Trophoblast cell (in vitro differentiated cells and primary cell): ENCODE measurements at regions not wholly inside any gene's neighbourhood (a gene's known extent, or its start where the extent isn't known, plus 50 kb on each side); places are given as distances from the start of the nearest gene placed in this dataset.

Experiments used
- DNase-seq, 2 donors: peaks; one replicate each; pipeline ENCODE4 v3.0.0-alpha.2; 2016
- H2AFZ ChIP-seq: 2 replicates; pipeline ENCODE4 v1.6.1; 2013; ENCODE audit warnings: low read length, moderate library complexity, mild to moderate bottlenecking; ENCODE audit not compliant: insufficient read depth, poor library complexity
- H2AK5ac ChIP-seq: 2 replicates; pipeline ENCODE4 v1.6.1; 2013; ENCODE audit warnings: mild to moderate bottlenecking, low read length
- H2BK120ac ChIP-seq: 2 replicates; pipeline ENCODE4 v1.6.1; 2013; ENCODE audit warnings: low read length, mild to moderate bottlenecking, moderate library complexity; ENCODE audit not compliant: insufficient read depth, poor library complexity
- H2BK12ac ChIP-seq: 2 replicates; pipeline ENCODE4 v1.6.1; 2013; ENCODE audit warnings: mild to moderate bottlenecking, low read length, moderate library complexity
- H2BK5ac ChIP-seq: 2 replicates; pipeline ENCODE4 v1.6.1; 2013; ENCODE audit warnings: low read length, low read depth, moderate library complexity, mild to moderate bottlenecking; ENCODE audit not compliant: poor library complexity
- H3K14ac ChIP-seq: 2 replicates; pipeline ENCODE4 v1.6.1; 2013; ENCODE audit warnings: mild to moderate bottlenecking, low read length
- H3K18ac ChIP-seq: 2 replicates; pipeline ENCODE4 v1.6.1; 2013; ENCODE audit warnings: mild to moderate bottlenecking, low read length
- H3K23ac ChIP-seq: 2 replicates; pipeline ENCODE4 v1.6.1; 2013; ENCODE audit warnings: low read length
- H3K27ac ChIP-seq: 2 replicates; pipeline ENCODE4 v1.5.1; 2013; ENCODE audit warnings: low read depth, mild to moderate bottlenecking, inconsistent platforms, low read length, moderate library complexity
- H3K27me3 ChIP-seq: 2 replicates; pipeline ENCODE4 v1.6.1; 2013; ENCODE audit warnings: inconsistent platforms, mild to moderate bottlenecking, low read length, moderate library complexity; ENCODE audit not compliant: insufficient read depth
- H3K36me3 ChIP-seq, 2 experiments: 1 replicate in 1 of 2; 2 replicates in 1 of 2; pipeline ENCODE4 v1.6.1; 2013; ENCODE audit warnings: low read length in 2 of 2, mild to moderate bottlenecking in 2 of 2, moderate library complexity in 1 of 2; ENCODE audit not compliant: insufficient read depth in 2 of 2, control insufficient read depth in 1 of 2
- H3K4ac ChIP-seq: 2 replicates; pipeline ENCODE4 v1.6.1; 2013; ENCODE audit warnings: low read depth, mild to moderate bottlenecking, low read length, moderate library complexity
- H3K4me1 ChIP-seq, 2 experiments: 1 replicate in 1 of 2; 2 replicates in 1 of 2; pipeline ENCODE4 v1.6.1; 2013; ENCODE audit warnings: low read length in 2 of 2, mild to moderate bottlenecking in 2 of 2, moderate library complexity in 1 of 2; ENCODE audit not compliant: insufficient read depth in 2 of 2, control insufficient read depth in 1 of 2
- H3K4me2 ChIP-seq: 2 replicates; pipeline ENCODE4 v1.6.1; 2013; ENCODE audit warnings: inconsistent platforms, mild to moderate bottlenecking, low read length, moderate library complexity
- H3K4me3 ChIP-seq: 2 replicates; pipeline ENCODE4 v1.5.1; 2013; ENCODE audit warnings: mild to moderate bottlenecking, low read depth, low read length, inconsistent platforms
- H3K79me1 ChIP-seq: one replicate; pipeline ENCODE4 v1.6.1; 2013; ENCODE audit warnings: low read length
- H3K79me2 ChIP-seq: 2 replicates; pipeline ENCODE4 v1.6.1; 2013; ENCODE audit warnings: low read length, mild to moderate bottlenecking; ENCODE audit not compliant: control insufficient read depth, insufficient read depth, poor library complexity
- H3K9ac ChIP-seq: 2 replicates; pipeline ENCODE4 v1.6.1; 2013; ENCODE audit warnings: mild to moderate bottlenecking, low read length
- H3K9me3 ChIP-seq: 2 replicates; pipeline ENCODE4 v1.6.1; 2013; ENCODE audit warnings: low read depth, mild to moderate bottlenecking, control low read depth, inconsistent platforms, low read length; ENCODE audit not compliant: insufficient read depth
- H4K12ac ChIP-seq: 2 replicates; pipeline ENCODE4 v1.6.1; 2013; ENCODE audit warnings: low read depth, mild to moderate bottlenecking, low read length, moderate library complexity
- H4K8ac ChIP-seq: 2 replicates; pipeline ENCODE4 v1.6.1; 2013; ENCODE audit warnings: low read depth, mild to moderate bottlenecking, low read length, moderate library complexity
- H4K91ac ChIP-seq: one replicate; pipeline ENCODE4 v1.6.1; 2013; ENCODE audit warnings: low read depth, mild to moderate bottlenecking, low read length, moderate library complexity
- WGBS: extraction: QIAGEN DNeasy Blood & Tissue Kit; methylation state at CpG from one replicate; pipeline ENCODE4 v1.1.7; 2013; ENCODE audit warnings: missing lambda C conversion rate; ENCODE audit not compliant: insufficient read length, insufficient coverage; ENCODE audit errors: extremely low coverage; 5-methylcytosine and 5-hydroxymethylcytosine counted together

DNA sequence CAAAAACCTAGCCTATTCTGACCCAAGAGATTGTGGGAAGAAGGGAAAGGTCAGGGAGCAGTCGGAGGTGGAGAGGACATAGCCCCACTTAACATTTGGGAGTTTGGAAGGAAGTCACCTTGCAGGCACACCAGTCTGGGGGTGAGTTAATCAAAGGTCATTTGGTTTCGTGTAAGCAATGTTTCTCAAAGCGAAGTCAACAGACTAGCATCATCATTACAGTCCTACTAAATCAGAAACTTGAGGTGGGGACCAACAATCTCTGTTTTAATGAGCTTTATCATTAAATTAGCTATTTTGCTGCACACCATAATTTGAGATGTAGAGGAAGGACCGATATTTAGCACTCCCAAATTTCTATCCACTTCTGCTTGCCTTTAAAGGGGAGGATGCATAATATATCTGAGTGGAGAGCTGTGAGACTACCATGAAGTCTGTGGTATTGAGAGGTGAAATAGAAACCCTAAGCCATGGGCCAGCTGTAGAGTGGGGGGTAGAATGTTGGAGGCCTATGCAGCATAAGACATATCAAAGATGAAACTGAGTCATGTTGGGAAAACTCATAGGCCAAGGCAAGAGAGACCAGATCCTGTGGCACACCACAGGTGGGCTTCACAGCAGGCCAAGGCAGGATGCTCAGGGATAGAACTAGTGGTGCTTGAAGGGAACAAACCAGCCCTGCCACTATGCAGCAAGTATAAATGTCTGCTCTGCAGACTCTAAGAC is 141.7 kb upstream of the ANKFN1 start:
- H3K9ac ChIP-seq, result no peak overlapping the region
- H3K79me1 ChIP-seq, result no peaks in the 10 kb centered on the region
- H3K27me3 ChIP-seq, result no peaks in the 10 kb centered on the region
- no CpG with 5 or more reads among the region's 4 CpGs for WGBS
- no peak overlapping the region for H3K4me3 ChIP-seq
- H4K12ac ChIP-seq, result no peak overlapping the region
- DNase-seq, result no peak
- H2BK120ac ChIP-seq, result no peak overlapping the region
- no peak overlapping the region for H3K14ac ChIP-seq
- no peaks in the 10 kb centered on the region for H3K36me3 ChIP-seq
- no peak overlapping the region for H3K18ac ChIP-seq
- H2AFZ ChIP-seq, result no peak overlapping the region
- no peak overlapping the region for H3K23ac ChIP-seq
- no peaks in the 10 kb centered on the region for H3K79me2 ChIP-seq
- no peak overlapping the region for H3K4ac ChIP-seq
- H3K27ac ChIP-seq, result no peak overlapping the region
- H2BK5ac ChIP-seq, result no peak overlapping the region
- no peak overlapping the region for H3K4me2 ChIP-seq
- H2AK5ac ChIP-seq, result no peak overlapping the region
- peaks cover 0 to 3% of the 10 kb centered on the region in 2 experiments for H3K4me1 ChIP-seq
- H2BK12ac ChIP-seq, result no peak overlapping the region
- H4K91ac ChIP-seq, result no peak overlapping the region
- no peak overlapping the region for H4K8ac ChIP-seq
- H3K9me3 ChIP-seq, result no peaks in the 10 kb centered on the region

DNA sequence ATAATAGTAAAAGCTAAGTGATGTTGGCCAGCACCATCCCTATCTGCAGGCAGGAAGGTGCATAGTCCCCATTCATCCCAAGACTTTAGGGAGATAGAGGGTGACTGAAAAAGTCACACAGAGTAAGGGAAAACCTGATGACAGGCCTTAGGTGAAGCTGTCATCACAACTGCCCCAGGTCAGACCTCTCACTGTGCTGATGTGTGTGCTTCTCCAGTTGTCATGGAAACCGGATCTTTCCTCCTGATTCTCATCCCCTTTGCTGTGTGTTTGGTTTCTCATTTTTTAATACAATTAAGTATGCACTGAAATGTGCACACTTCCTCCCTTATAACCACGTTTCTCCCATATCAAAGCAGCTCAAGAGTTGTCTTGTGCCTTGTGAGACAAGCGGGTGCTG is 135.1 kb upstream of the ANKFN1 start:
- Histone ChIP-seq H4K12ac (no peak overlapping the region), H2BK120ac (no peak overlapping the region), H3K4me1 (no peaks in the 10 kb centered on the region), H3K79me2 (no peaks in the 10 kb centered on the region), H3K36me3 (no peaks in the 10 kb centered on the region), H3K79me1 (no peaks in the 10 kb centered on the region), H4K91ac (no peak overlapping the region), H3K27me3 (no peaks in the 10 kb centered on the region), H2AFZ (no peak overlapping the region), H2BK12ac (no peak overlapping the region), H3K9ac (no peak overlapping the region), H3K27ac (no peak overlapping the region), H3K4me2 (no peak overlapping the region), H3K14ac (no peak overlapping the region), H3K4ac (no peak overlapping the region), H3K4me3 (no peak overlapping the region), H3K23ac (no peak overlapping the region), H3K9me3 (no peaks in the 10 kb centered on the region), H4K8ac (no peak overlapping the region), H3K18ac (no peak overlapping the region), H2AK5ac (no peak overlapping the region), H2BK5ac (no peak overlapping the region)
- DNase-seq, result peak in 1 of 2 donors; percentile 3
- WGBS, result no CpG with 5 or more reads among the region's 3 CpGs

DNA sequence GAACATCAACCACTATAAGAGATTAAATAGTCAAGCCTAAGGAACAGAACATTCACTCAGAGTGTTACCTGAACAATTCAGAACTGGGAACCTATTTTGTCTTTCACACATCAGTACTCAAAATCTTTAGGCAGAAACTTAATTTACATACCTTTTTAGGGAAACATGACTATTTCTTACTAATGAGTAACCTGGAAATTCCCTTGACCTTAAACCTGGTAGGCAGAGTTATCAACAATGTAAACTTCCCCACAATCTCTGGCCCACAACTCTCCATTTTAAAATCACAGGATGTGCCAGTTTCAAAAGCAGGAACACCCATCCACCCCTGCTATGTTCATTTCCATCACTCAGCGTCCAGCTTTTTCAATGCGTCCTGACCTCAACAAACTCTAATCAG is 132.9 kb upstream of the ANKFN1 start:
- no peaks in the 10 kb centered on the region for H3K36me3 ChIP-seq
- H3K14ac ChIP-seq, result no peak overlapping the region
- no peak overlapping the region for H3K18ac ChIP-seq
- no peak overlapping the region for H3K4me3 ChIP-seq
- H2AK5ac ChIP-seq, result no peak overlapping the region
- H3K4me2 ChIP-seq, result no peak overlapping the region
- no peaks in the 10 kb centered on the region for H3K27me3 ChIP-seq
- no peak overlapping the region for H2BK12ac ChIP-seq
- H2BK5ac ChIP-seq, result no peak overlapping the region
- H2BK120ac ChIP-seq, result no peak overlapping the region
- no peak overlapping the region for H2AFZ ChIP-seq
- no peak overlapping the region for H4K12ac ChIP-seq
- DNase-seq, result no peak
- H3K27ac ChIP-seq, result no peak overlapping the region
- no peaks in the 10 kb centered on the region for H3K9me3 ChIP-seq
- no peak overlapping the region for H3K9ac ChIP-seq
- H4K91ac ChIP-seq, result no peak overlapping the region
- no CpG with 5 or more reads among the region's 2 CpGs for WGBS
- H3K23ac ChIP-seq, result no peak overlapping the region
- H3K79me2 ChIP-seq, result no peaks in the 10 kb centered on the region
- no peaks in the 10 kb centered on the region for H3K4me1 ChIP-seq
- H3K4ac ChIP-seq, result no peak overlapping the region
- no peaks in the 10 kb centered on the region for H3K79me1 ChIP-seq
- no peak overlapping the region for H4K8ac ChIP-seq

DNA sequence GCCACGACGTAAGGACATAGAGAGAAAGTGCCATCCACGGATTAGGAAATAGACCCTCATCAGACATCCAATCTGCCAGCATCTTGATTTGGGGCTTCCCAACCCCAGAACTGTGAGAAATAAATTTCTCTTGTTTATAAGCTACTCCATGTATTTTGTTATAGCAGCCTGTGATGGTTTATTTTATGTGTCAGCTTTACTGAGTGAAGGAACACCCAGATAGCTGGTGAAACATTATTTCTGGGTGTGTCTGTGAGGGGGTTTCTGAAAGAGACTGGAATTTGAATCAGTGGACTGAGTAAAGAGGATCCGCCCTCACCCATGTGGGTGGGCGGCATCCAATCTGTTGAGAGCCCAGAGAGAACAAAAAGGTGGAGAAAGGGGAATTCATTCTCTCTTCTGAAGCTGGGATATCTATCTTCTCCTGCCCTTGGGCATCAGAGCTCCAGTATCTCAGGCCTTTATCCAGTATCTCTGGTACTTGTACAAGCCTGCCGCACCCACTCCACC is 131.5 kb upstream of the ANKFN1 start:
- H3K36me3 ChIP-seq, result no peaks in the 10 kb centered on the region
- H4K12ac ChIP-seq, result no peak overlapping the region
- no peak overlapping the region for H2AK5ac ChIP-seq
- H3K4me3 ChIP-seq, result no peak overlapping the region
- H3K14ac ChIP-seq, result no peak overlapping the region
- H3K79me1 ChIP-seq, result no peaks in the 10 kb centered on the region
- no peaks in the 10 kb centered on the region for H3K27me3 ChIP-seq
- H2BK5ac ChIP-seq, result no peak overlapping the region
- no CpG with 5 or more reads among the region's 6 CpGs for WGBS
- no peak overlapping the region for H3K18ac ChIP-seq
- H3K9ac ChIP-seq, result no peak overlapping the region
- H3K27ac ChIP-seq, result no peak overlapping the region
- H2AFZ ChIP-seq, result no peak overlapping the region
- H2BK120ac ChIP-seq, result no peak overlapping the region
- no peak overlapping the region for H2BK12ac ChIP-seq
- no peaks in the 10 kb centered on the region for H3K79me2 ChIP-seq
- no peak for DNase-seq
- no peak overlapping the region for H3K23ac ChIP-seq
- H4K91ac ChIP-seq, result no peak overlapping the region
- no peak overlapping the region for H3K4ac ChIP-seq
- no peaks in the 10 kb centered on the region for H3K9me3 ChIP-seq
- H3K4me1 ChIP-seq, result no peaks in the 10 kb centered on the region
- no peak overlapping the region for H4K8ac ChIP-seq
- H3K4me2 ChIP-seq, result no peak overlapping the region
